K562 (cell line): ENCODE measurements at regions not wholly inside any gene's neighbourhood (a gene's known extent, or its start where the extent isn't known, plus 50 kb on each side); places are given as distances from the start of the nearest gene placed in this dataset.

Experiments
- ATAC-seq: fragments of 200-7000 bp; cut with Tn5 transposase; 3 replicates; pipeline ENCODE4 v1.9.1; 2020; ENCODE audit warnings: moderate library complexity
- BruUV-seq: library from RNA; stranded (reverse); fragments of 400-500 nt; replicated peaks from 2 replicates; lab custom pipeline; 2021; lab: Mats Ljungman, UMichigan
- CTCF ChIA-PET: fragments of 300-600 bp; formaldehyde crosslinking; extraction: SDS; loops from one replicate; lab custom pipeline; 2021; ENCODE audit warnings: low intra/inter-chr PET ratio; lab: Yijun Ruan, JAX
- POLR2A ChIA-PET: fragments of 300-600, 350-650 bp; sonication (Branson Sonifier 250); formaldehyde crosslinking; extraction: SDS; loops from one replicate; lab custom pipeline; 2021; ENCODE audit warnings: antibody characterized with exemption, inconsistent platforms; lab: Yijun Ruan, JAX
- DNase-seq, 4 experiments: peaks; one replicate each; pipeline versions ENCODE4 v3.0.0 to v3.0.0-alpha.2; 2011 to 2018; ENCODE audit warnings: low spot score in 3 of 4, mixed read lengths in 3 of 4; ENCODE audit errors: extremely low read depth in 1 of 4
- FAIRE-seq: peaks from 2 replicates; lab custom pipeline; 2011; peaks lifted over from hg19 to GRCh38; lab: Jason Lieb, UNC
- H2AFZ ChIP-seq: 2 replicates; pipeline ENCODE4 v1.6.0; 2011; ENCODE audit warnings: low read depth, low read length, control low read depth, inconsistent platforms
- H3K27ac ChIP-seq: fragments of 200-600 bp; 3 replicates; pipeline ENCODE4 v1.8.0; 2011; ENCODE audit warnings: low read depth, mild to moderate bottlenecking, control low read depth, inconsistent platforms, low read length, moderate library complexity, mixed read lengths; ENCODE audit errors: extremely low read depth
- H3K27me3 ChIP-seq, 2 experiments: fragments of 300-600 bp in 1 of 2; 2 replicates in 1 of 2; 3 replicates in 1 of 2; pipeline versions ENCODE4 v1.6.0 to v1.8.0; 2011; ENCODE audit warnings: inconsistent platforms in 2 of 2, low read length in 2 of 2, mild to moderate bottlenecking in 1 of 2, mixed read lengths in 1 of 2, moderate library complexity in 1 of 2; ENCODE audit not compliant: control insufficient read depth in 2 of 2, insufficient read depth in 2 of 2
- H3K36me3 ChIP-seq: fragments of 300-600 bp; 3 replicates; pipeline ENCODE4 v1.8.0; 2011; ENCODE audit warnings: mild to moderate bottlenecking, low read length, inconsistent platforms; ENCODE audit not compliant: control insufficient read depth, insufficient read depth
- H3K4me1 ChIP-seq, 2 experiments: fragments of 200-600 bp in 1 of 2; replicated peaks in 1 of 2; 2 replicates in 1 of 2; 3 replicates in 1 of 2; pipeline versions ENCODE4 v1.5.1 to v1.8.0; 2011; ENCODE audit warnings: inconsistent platforms in 2 of 2, low read length in 2 of 2, mild to moderate bottlenecking in 1 of 2, mixed read lengths in 1 of 2, moderate library complexity in 1 of 2; ENCODE audit not compliant: control insufficient read depth in 2 of 2, insufficient read depth in 2 of 2
- H3K4me2 ChIP-seq: 2 replicates; pipeline ENCODE4 v1.6.1; 2011; ENCODE audit warnings: low read length, control low read depth, inconsistent platforms, mixed read lengths; ENCODE audit not compliant: insufficient read depth
- H3K4me3 ChIP-seq: fragments of 200-600 bp; sonication (generic), shearing (Covaris generic); 2 replicates; pipeline ENCODE4 v1.5.1; 2016; ENCODE audit warnings: control low read depth, inconsistent platforms
- H3K79me2 ChIP-seq: fragments of 200-600 bp; 3 replicates; pipeline ENCODE4 v1.8.0; 2011; ENCODE audit warnings: low read length, inconsistent platforms; ENCODE audit not compliant: control insufficient read depth, insufficient read depth
- H3K9ac ChIP-seq, 2 experiments: 2 replicates each; pipeline versions ENCODE4 v1.6.0 to v1.6.1; 2011; ENCODE audit warnings: low read depth in 2 of 2, low read length in 2 of 2, control low read depth in 1 of 2, inconsistent platforms in 1 of 2, mild to moderate bottlenecking in 1 of 2, mixed read lengths in 1 of 2; ENCODE audit not compliant: insufficient read depth in 1 of 2
- H3K9me1 ChIP-seq: one replicate; pipeline ENCODE4 v1.6.0; 2011; ENCODE audit warnings: inconsistent platforms, mild to moderate bottlenecking, low read length, moderate library complexity; ENCODE audit not compliant: control insufficient read depth, insufficient read depth
- H3K9me3 ChIP-seq: replicated peaks from 2 replicates; pipeline ENCODE4 v1.5.1; 2011; ENCODE audit warnings: low read depth, low read length, inconsistent platforms; ENCODE audit not compliant: control insufficient read depth, insufficient read depth
- H4K20me1 ChIP-seq: replicated peaks from 2 replicates; pipeline ENCODE4 v1.6.1; 2011; ENCODE audit warnings: low read length, inconsistent platforms, mixed read lengths; ENCODE audit not compliant: control insufficient read depth, insufficient read depth
- CBFA2T3 ChIP-seq: fragments of 450-650 bp; IDR thresholded peaks from 2 replicates; pipeline ENCODE4 v1.6.1; 2017
- DACH1 ChIP-seq: fragments of 450-650 bp; IDR thresholded peaks from 2 replicates; pipeline ENCODE4 v1.6.1; 2018; ENCODE audit not compliant: partially characterized antibody
- EWSR1 ChIP-seq: fragments of 450-650 bp; IDR thresholded peaks from 2 replicates; pipeline ENCODE4 v1.6.1; 2018; ENCODE audit warnings: borderline replicate concordance, mild to moderate bottlenecking, low read depth, moderate library complexity; ENCODE audit not compliant: partially characterized antibody
- NCOA1 ChIP-seq: fragments of 450-650 bp; IDR thresholded peaks from 2 replicates; pipeline ENCODE4 v1.6.1; 2016; ENCODE audit warnings: low read depth
- NFIX ChIP-seq: fragments of 250-450 bp; sonication (Bioruptor Pico); IDR thresholded peaks from 2 replicates; pipeline ENCODE4 v1.4.0; 2020; ENCODE audit warnings: low read depth, mild to moderate bottlenecking, moderate library complexity
- RBFOX2 ChIP-seq: fragments of 200-400 bp; formaldehyde crosslinking; IDR thresholded peaks from 2 replicates; pipeline ENCODE4 v1.6.1; 2017; ENCODE audit warnings: low read depth, mild to moderate bottlenecking, low read length, moderate library complexity
- SPI1 ChIP-seq: IDR thresholded peaks from 2 replicates; pipeline ENCODE4 v1.6.1; 2011; ENCODE audit warnings: low read depth, low read length, control low read depth, borderline replicate concordance
- ZNF408 ChIP-seq: fragments of 250-450 bp; sonication (Bioruptor Pico); IDR thresholded peaks from 2 replicates; pipeline ENCODE4 v1.4.0; 2020; ENCODE audit warnings: low read depth, mild to moderate bottlenecking, moderate library complexity
- ZNF717 ChIP-seq: fragments of 250-450 bp; sonication (Bioruptor Pico); IDR thresholded peaks from 2 replicates; pipeline ENCODE4 v1.5.0; 2021
- WGBS: fragments of 100-300 bp; shearing (Covaris generic); methylation state at CpG from one replicate; pipeline ENCODE4 v1.1.6; 2016; ENCODE audit warnings: low coverage, mixed read lengths; ENCODE audit not compliant: insufficient coverage; ENCODE audit errors: missing lambda C conversion rate; 5-methylcytosine and 5-hydroxymethylcytosine counted together
- in situ Hi-C: fragments of 300-500 bp; cut with MboI; formaldehyde crosslinking; loops from 4 replicates; pipeline ENCODE4 v1.15.0; 2018; ENCODE audit warnings: inconsistent platforms, mixed read lengths
- intact Hi-C: fragments of 100-400 bp; cut with micrococcal nuclease; formaldehyde crosslinking; loops from 2 replicates; pipeline ENCODE4 v1.14.2; 2022
- TF ChIP-seq, protein P1 (sequence below): sonication (generic); IDR thresholded peaks from 2 replicates; pipeline ENCODE4 v1.6.1; 2016
- TF ChIP-seq, protein P2 (sequence below): fragments of 250-450 bp; sonication (Bioruptor Pico); IDR thresholded peaks from 2 replicates; pipeline ENCODE4 v1.8.0; 2022; ENCODE audit warnings: moderate library complexity, mild to moderate bottlenecking, inconsistent platforms
- TF ChIP-seq, protein P3 (sequence below): sonication (generic); formaldehyde crosslinking; IDR thresholded peaks from 2 replicates; pipeline ENCODE4 v1.8.1; 2022; ENCODE audit warnings: missing genetic modification reagents

DNA sequence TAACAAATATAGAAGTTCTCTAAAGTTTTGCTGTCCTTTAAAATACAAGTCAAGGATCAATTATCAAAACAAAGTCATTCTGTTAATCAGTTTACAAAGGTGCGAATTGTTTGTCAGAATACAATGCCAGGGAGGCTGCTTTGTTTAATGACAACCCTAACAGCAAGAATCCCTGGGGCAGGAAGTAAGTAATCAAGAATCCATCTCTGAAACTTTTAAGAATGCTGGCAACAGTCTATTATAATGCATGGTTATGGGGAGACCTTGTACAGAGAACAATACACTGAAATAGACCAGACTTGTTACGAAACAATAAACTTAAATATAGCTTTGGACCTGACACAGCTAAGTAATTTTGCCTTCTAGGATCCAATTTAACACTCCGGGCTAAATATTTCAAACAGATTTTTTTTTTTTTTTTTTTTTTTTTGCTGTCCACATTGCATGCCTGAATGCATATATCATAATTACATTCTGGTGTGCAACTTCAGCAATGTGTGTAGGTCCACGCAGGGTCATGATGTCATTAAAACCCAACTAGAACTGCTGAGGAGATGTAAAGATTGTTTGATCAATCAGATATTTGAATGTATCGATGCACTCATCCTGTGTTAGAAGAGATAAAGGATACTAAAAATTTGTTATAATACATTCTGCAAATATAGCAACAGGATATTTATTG, 421.3 kb downstream of the CETN3 start (continued):
- TF ChIP-seq, protein P1, sequence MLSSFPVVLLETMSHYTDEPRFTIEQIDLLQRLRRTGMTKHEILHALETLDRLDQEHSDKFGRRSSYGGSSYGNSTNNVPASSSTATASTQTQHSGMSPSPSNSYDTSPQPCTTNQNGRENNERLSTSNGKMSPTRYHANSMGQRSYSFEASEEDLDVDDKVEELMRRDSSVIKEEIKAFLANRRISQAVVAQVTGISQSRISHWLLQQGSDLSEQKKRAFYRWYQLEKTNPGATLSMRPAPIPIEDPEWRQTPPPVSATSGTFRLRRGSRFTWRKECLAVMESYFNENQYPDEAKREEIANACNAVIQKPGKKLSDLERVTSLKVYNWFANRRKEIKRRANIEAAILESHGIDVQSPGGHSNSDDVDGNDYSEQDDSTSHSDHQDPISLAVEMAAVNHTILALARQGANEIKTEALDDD, result no peak
- TF ChIP-seq RBFOX2 (no peak), NCOA1 (no peak), SPI1 (no peak), CBFA2T3 (no peak), ZNF717 (CRISPR knock-in tag) (no peak), NFIX (CRISPR knock-in tag) (no peak), EWSR1 (no peak), ZNF408 (CRISPR knock-in tag) (no peak)

DNA sequence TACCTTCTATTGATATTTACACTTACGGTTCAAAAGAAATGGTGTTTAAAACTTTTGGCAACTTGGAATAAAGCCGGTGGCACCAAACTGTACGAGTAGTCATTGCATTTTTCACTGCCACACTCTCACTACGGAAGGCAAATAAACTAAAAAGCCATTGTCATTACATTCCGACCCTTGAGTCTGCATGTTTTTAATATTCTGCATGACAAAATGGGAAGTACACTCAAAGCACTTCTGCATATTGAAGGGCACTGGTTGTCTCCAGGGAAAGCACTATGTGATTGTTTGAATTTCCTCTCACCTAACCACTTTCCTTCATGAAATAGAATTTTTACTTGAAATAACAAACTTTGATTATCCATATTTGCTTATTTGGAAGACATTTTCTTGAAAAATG, 426.3 kb downstream of the CETN3 start:
- H3K4me2 ChIP-seq, result no peak overlapping the region
- no peak for FAIRE-seq

More for the DNA sequence above, 426.3 kb downstream of the CETN3 start:
- Histone ChIP-seq H3K27ac (no peak overlapping the region), H2AFZ (no peak overlapping the region), H3K79me2 (no peaks in the 10 kb centered on the region), H3K4me1 (no peaks in the 10 kb centered on the region), H3K27me3 (no peaks in the 10 kb centered on the region), H3K4me3 (no peak overlapping the region), H3K36me3 (no peaks in the 10 kb centered on the region), H3K9ac (no peak overlapping the region), H3K9me3 (no peaks in the 10 kb centered on the region), H4K20me1 (no peaks in the 10 kb centered on the region), H3K9me1 (no peaks in the 10 kb centered on the region)
- ChIA-PET CTCF (no interaction called here), POLR2A (no interaction called here)
- DNase-seq (no peak), ATAC-seq (no peak)
- TF ChIP-seq, protein P2, sequence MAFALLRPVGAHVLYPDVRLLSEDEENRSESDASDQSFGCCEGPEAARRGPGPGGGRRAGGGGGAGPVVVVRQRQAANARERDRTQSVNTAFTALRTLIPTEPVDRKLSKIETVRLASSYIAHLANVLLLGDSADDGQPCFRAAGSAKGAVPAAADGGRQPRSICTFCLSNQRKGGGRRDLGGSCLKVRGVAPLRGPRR (CRISPR knock-in tag), result no peak
- no peak for TF ChIP-seq DACH1
- TF ChIP-seq, protein P3, sequence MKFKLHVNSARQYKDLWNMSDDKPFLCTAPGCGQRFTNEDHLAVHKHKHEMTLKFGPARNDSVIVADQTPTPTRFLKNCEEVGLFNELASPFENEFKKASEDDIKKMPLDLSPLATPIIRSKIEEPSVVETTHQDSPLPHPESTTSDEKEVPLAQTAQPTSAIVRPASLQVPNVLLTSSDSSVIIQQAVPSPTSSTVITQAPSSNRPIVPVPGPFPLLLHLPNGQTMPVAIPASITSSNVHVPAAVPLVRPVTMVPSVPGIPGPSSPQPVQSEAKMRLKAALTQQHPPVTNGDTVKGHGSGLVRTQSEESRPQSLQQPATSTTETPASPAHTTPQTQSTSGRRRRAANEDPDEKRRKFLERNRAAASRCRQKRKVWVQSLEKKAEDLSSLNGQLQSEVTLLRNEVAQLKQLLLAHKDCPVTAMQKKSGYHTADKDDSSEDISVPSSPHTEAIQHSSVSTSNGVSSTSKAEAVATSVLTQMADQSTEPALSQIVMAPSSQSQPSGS (CRISPR knock-in tag), result no peak
- intact Hi-C loops, result no loop called here
- in situ Hi-C loops, result no loop called here
- WGBS, result under 1% methylated on average over 5 of the region's 5 CpGs
- BruUV-seq, result no TSS peak
